SK-N-SH treated with all-trans-retinoic acid at 6 μM for 48 hours (cell line): ENCODE measurements at regions not wholly inside any gene's neighbourhood (a gene's known extent, or its start where the extent isn't known, plus 50 kb on each side); places are given as distances from the start of the nearest gene placed in this dataset.

Source experiments
- ATAC-seq: fragments of 200-7000 bp; cut with Tn5 transposase; 3 replicates; pipeline ENCODE4 v1.9.1; 2020; ENCODE audit warnings: mild to moderate bottlenecking, moderate library complexity
- BACH2 ChIP-seq: fragments of 250-450 bp; sonication (Bioruptor Pico); IDR thresholded peaks from 2 replicates; pipeline ENCODE4 v1.9.0; 2021; ENCODE audit warnings: mild to moderate bottlenecking, borderline replicate concordance
- CREB5 ChIP-seq: fragments of 250-450 bp; sonication (Bioruptor Pico); IDR thresholded peaks from 2 replicates; pipeline ENCODE4 v1.5.1; 2020; ENCODE audit warnings: low read depth, mild to moderate bottlenecking, moderate library complexity
- CSDC2 ChIP-seq: fragments of 250-450 bp; sonication (Bioruptor Pico); IDR thresholded peaks from 2 replicates; pipeline ENCODE4 v1.5.0; 2020; ENCODE audit warnings: mild to moderate bottlenecking, moderate library complexity
- CSRNP3 ChIP-seq: fragments of 250-450 bp; sonication (Bioruptor Pico); IDR thresholded peaks from 2 replicates; pipeline ENCODE4 v1.5.1; 2021; ENCODE audit warnings: mild to moderate bottlenecking, moderate library complexity
- ESRRG ChIP-seq: fragments of 250-450 bp; sonication (Bioruptor Pico); IDR thresholded peaks from 2 replicates; pipeline ENCODE4 v1.6.1; 2021; ENCODE audit warnings: mild to moderate bottlenecking
- GLIS3 ChIP-seq: fragments of 250-450 bp; sonication (Bioruptor Pico); IDR thresholded peaks from 2 replicates; pipeline ENCODE4 v1.5.0; 2020; ENCODE audit warnings: mild to moderate bottlenecking, moderate library complexity
- ISL1 ChIP-seq: fragments of 250-450 bp; sonication (Bioruptor Pico); IDR thresholded peaks from 2 replicates; pipeline ENCODE4 v2.1.2; 2022; ENCODE audit warnings: mild to moderate bottlenecking, moderate library complexity
- OSR1 ChIP-seq: fragments of 250-450 bp; sonication (Bioruptor Pico); IDR thresholded peaks from 2 replicates; pipeline ENCODE4 v1.8.0; 2022; ENCODE audit warnings: moderate library complexity, mild to moderate bottlenecking, inconsistent platforms
- PATZ1 ChIP-seq: fragments of 250-450 bp; sonication (Bioruptor Pico); IDR thresholded peaks from 2 replicates; pipeline ENCODE4 v1.8.0; 2020; ENCODE audit warnings: mild to moderate bottlenecking, moderate library complexity, borderline replicate concordance
- PPARA ChIP-seq: fragments of 250-450 bp; sonication (Bioruptor Pico); IDR thresholded peaks from 2 replicates; pipeline ENCODE4 v1.5.0; 2020; ENCODE audit warnings: mild to moderate bottlenecking, borderline replicate concordance
- RARB ChIP-seq: fragments of 250-450 bp; sonication (Bioruptor Pico); IDR thresholded peaks from 2 replicates; pipeline ENCODE4 v1.8.0; 2021; ENCODE audit warnings: mild to moderate bottlenecking, moderate library complexity
- SNAI2 ChIP-seq: fragments of 250-450 bp; sonication (Bioruptor Pico); IDR thresholded peaks from 2 replicates; pipeline ENCODE4 v1.5.0; 2020; ENCODE audit warnings: mild to moderate bottlenecking, moderate library complexity
- TCF4 ChIP-seq: fragments of 250-450 bp; sonication (Bioruptor Pico); IDR thresholded peaks from 2 replicates; pipeline ENCODE4 v1.8.0; 2021; ENCODE audit warnings: mild to moderate bottlenecking, moderate library complexity, borderline replicate concordance
- TOX ChIP-seq: fragments of 250-450 bp; sonication (Bioruptor Pico); IDR thresholded peaks from 2 replicates; pipeline ENCODE4 v1.8.0; 2021; ENCODE audit warnings: mild to moderate bottlenecking, moderate library complexity, borderline replicate concordance
- TSHZ2 ChIP-seq: fragments of 250-450 bp; sonication (Bioruptor Pico); IDR thresholded peaks from 2 replicates; pipeline ENCODE4 v1.5.0; 2020; ENCODE audit warnings: mild to moderate bottlenecking, moderate library complexity
- ZC3H10 ChIP-seq: fragments of 250-450 bp; sonication (Bioruptor Pico); IDR thresholded peaks from 2 replicates; pipeline ENCODE4 v1.5.1; 2021; ENCODE audit warnings: mild to moderate bottlenecking, moderate library complexity
- ZFP3 ChIP-seq: fragments of 250-450 bp; sonication (Bioruptor Pico); IDR thresholded peaks from 2 replicates; pipeline ENCODE4 v1.5.0; 2020; ENCODE audit warnings: mild to moderate bottlenecking, moderate library complexity
- ZFP30 ChIP-seq: fragments of 450-650 bp; formaldehyde crosslinking; IDR thresholded peaks from 2 replicates; pipeline ENCODE4 v1.5.0; 2022; ENCODE audit warnings: mild to moderate bottlenecking, moderate library complexity
- ZNF565 ChIP-seq: fragments of 450-650 bp; formaldehyde crosslinking; conservative IDR thresholded peaks from 2 replicates; pipeline ENCODE4 v1.5.0; 2020; ENCODE audit warnings: low read depth, mild to moderate bottlenecking, moderate library complexity
- ZNF70 ChIP-seq: fragments of 450-650 bp; formaldehyde crosslinking; IDR thresholded peaks from 2 replicates; pipeline ENCODE4 v1.5.0; 2020; ENCODE audit warnings: mild to moderate bottlenecking, moderate library complexity
- ZNF8 ChIP-seq: fragments of 450-650 bp; formaldehyde crosslinking; IDR thresholded peaks from 2 replicates; pipeline ENCODE4 v1.5.0; 2020; ENCODE audit warnings: mild to moderate bottlenecking, moderate library complexity

- no peak for ATAC-seq
- TF ChIP-seq CSRNP3 (no peak), TOX (CRISPR knock-in tag) (no peak), ZNF70 (CRISPR knock-in tag) (no peak), OSR1 (CRISPR knock-in tag) (no peak)
Observed at GRCh38 chr1:56000424-56000823, 578.9 kb downstream of the PLPP3 start.

- TF ChIP-seq ZNF565 (CRISPR knock-in tag) (no peak), CSRNP3 (no peak), ZFP30 (no peak), TSHZ2 (CRISPR knock-in tag) (no peak), TOX (CRISPR knock-in tag) (no peak), CREB5 (CRISPR knock-in tag) (no peak), OSR1 (CRISPR knock-in tag) (no peak), ESRRG (no peak), ZC3H10 (CRISPR knock-in tag) (no peak), SNAI2 (no peak), RARB (no peak), BACH2 (CRISPR knock-in tag) (no peak)
- ATAC-seq: no peak
Observed at GRCh38 chr1:55997536-55997935, 581.8 kb downstream of the PLPP3 start.

- peak; percentile 90 for ATAC-seq
- TF ChIP-seq BACH2 (CRISPR knock-in tag) (no peak), ISL1 (CRISPR knock-in tag) (no peak), ZNF565 (CRISPR knock-in tag) (no peak), GLIS3 (no peak), CREB5 (CRISPR knock-in tag) (no peak), CSDC2 (no peak), ZFP3 (CRISPR knock-in tag) (no peak), ESRRG (no peak), ZNF70 (CRISPR knock-in tag) (no peak), PPARA (no peak), PATZ1 (CRISPR knock-in tag) (no peak), ZFP30 (no peak), TOX (CRISPR knock-in tag) (no peak), TCF4 (CRISPR knock-in tag) (no peak), ZNF8 (CRISPR knock-in tag) (no peak), OSR1 (CRISPR knock-in tag) (no peak)
- TF ChIP-seq, all 23 proteins: peak for 0
Observed at GRCh38 chr1:55993646-55994318, 585.6 kb downstream of the PLPP3 start.
